ENCODE measurements at regions not wholly inside any gene's neighbourhood (a gene's known extent, or its start where the extent isn't known, plus 50 kb on each side); places are given as distances from the start of the nearest gene placed in this dataset.

- TF ChIP-seq POLR2A (IDR thresholded peaks at IDR 0.05): no peak
- TF ChIP-seq, protein P1, sequence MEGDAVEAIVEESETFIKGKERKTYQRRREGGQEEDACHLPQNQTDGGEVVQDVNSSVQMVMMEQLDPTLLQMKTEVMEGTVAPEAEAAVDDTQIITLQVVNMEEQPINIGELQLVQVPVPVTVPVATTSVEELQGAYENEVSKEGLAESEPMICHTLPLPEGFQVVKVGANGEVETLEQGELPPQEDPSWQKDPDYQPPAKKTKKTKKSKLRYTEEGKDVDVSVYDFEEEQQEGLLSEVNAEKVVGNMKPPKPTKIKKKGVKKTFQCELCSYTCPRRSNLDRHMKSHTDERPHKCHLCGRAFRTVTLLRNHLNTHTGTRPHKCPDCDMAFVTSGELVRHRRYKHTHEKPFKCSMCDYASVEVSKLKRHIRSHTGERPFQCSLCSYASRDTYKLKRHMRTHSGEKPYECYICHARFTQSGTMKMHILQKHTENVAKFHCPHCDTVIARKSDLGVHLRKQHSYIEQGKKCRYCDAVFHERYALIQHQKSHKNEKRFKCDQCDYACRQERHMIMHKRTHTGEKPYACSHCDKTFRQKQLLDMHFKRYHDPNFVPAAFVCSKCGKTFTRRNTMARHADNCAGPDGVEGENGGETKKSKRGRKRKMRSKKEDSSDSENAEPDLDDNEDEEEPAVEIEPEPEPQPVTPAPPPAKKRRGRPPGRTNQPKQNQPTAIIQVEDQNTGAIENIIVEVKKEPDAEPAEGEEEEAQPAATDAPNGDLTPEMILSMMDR (IDR thresholded peaks at IDR 0.05): no peak
Observed at GRCh38 chr4:170388255-170388654, 298.5 kb upstream of the AADAT start.
